Osteocyte (in vitro differentiated cells): ENCODE measurements at regions not wholly inside any gene's neighbourhood (a gene's known extent, or its start where the extent isn't known, plus 50 kb on each side); places are given as distances from the start of the nearest gene placed in this dataset.

ENCODE experiments used
- DNase-seq: peaks from one replicate; pipeline ENCODE4 v3.0.0; 2021; ENCODE audit warnings: mixed read lengths; ENCODE audit not compliant: unreplicated experiment; ENCODE audit errors: extremely low spot score
- H3K27ac Mint-ChIP-seq: one replicate; pipeline ENCODE4 v1.8.0; 2021; ENCODE audit warnings: mild to moderate bottlenecking, mixed read lengths; ENCODE audit not compliant: unreplicated experiment
- H3K27me3 Mint-ChIP-seq: one replicate; pipeline ENCODE4 v1.8.0; 2021; ENCODE audit warnings: mixed read lengths; ENCODE audit not compliant: unreplicated experiment
- H3K36me3 Mint-ChIP-seq: one replicate; pipeline ENCODE4 v1.8.0; 2021; ENCODE audit warnings: mixed read lengths; ENCODE audit not compliant: unreplicated experiment
- H3K4me1 Mint-ChIP-seq: one replicate; pipeline ENCODE4 v1.8.0; 2021; ENCODE audit warnings: mixed read lengths; ENCODE audit not compliant: unreplicated experiment
- H3K4me3 Mint-ChIP-seq: one replicate; pipeline ENCODE4 v1.8.0; 2021; ENCODE audit warnings: mild to moderate bottlenecking, moderate library complexity, mixed read lengths; ENCODE audit not compliant: unreplicated experiment
- H3K9me3 Mint-ChIP-seq: one replicate; pipeline ENCODE4 v1.8.0; 2021; ENCODE audit warnings: mixed read lengths; ENCODE audit not compliant: unreplicated experiment
- TF ChIP-seq, protein P1 (sequence below): fragments of 200-600 bp; sonication (generic); IDR thresholded peaks from 2 replicates; pipeline ENCODE4 v1.5.0; 2021; ENCODE audit warnings: antibody characterized with exemption, mild to moderate bottlenecking, moderate library complexity

DNA sequence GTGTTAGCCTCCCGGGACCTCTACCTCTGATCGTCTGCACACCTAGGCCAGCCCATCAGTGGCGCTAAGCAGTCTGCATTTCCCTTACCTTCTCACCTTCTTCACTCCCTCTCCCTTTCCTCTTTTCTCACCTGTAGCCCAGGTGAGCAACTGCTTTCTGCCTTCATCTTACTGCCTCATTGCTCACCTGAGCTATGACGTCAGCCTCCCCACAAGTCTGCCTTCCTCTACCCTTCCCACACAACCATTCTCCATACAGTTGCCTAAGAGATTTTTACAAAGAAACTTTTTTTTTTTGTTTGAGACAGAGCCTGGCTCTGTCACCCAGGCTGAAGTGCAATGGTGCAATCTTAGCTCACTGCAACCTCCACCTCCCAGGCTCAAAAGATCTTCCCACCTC is 136.3 kb downstream of the BCOR start:
- peaks cover 15% of the 10 kb centered on the region for H3K9me3 Mint-ChIP-seq
- no peaks in the 10 kb centered on the region for H3K27me3 Mint-ChIP-seq
- H3K27ac Mint-ChIP-seq: no peak overlapping the region
- TF ChIP-seq, protein P1, sequence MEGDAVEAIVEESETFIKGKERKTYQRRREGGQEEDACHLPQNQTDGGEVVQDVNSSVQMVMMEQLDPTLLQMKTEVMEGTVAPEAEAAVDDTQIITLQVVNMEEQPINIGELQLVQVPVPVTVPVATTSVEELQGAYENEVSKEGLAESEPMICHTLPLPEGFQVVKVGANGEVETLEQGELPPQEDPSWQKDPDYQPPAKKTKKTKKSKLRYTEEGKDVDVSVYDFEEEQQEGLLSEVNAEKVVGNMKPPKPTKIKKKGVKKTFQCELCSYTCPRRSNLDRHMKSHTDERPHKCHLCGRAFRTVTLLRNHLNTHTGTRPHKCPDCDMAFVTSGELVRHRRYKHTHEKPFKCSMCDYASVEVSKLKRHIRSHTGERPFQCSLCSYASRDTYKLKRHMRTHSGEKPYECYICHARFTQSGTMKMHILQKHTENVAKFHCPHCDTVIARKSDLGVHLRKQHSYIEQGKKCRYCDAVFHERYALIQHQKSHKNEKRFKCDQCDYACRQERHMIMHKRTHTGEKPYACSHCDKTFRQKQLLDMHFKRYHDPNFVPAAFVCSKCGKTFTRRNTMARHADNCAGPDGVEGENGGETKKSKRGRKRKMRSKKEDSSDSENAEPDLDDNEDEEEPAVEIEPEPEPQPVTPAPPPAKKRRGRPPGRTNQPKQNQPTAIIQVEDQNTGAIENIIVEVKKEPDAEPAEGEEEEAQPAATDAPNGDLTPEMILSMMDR: no peak
- H3K36me3 Mint-ChIP-seq: no peaks in the 10 kb centered on the region
- peaks cover 5% of the 10 kb centered on the region for H3K4me1 Mint-ChIP-seq
- no peak overlapping the region for H3K4me3 Mint-ChIP-seq
- DNase-seq: no peak

DNA sequence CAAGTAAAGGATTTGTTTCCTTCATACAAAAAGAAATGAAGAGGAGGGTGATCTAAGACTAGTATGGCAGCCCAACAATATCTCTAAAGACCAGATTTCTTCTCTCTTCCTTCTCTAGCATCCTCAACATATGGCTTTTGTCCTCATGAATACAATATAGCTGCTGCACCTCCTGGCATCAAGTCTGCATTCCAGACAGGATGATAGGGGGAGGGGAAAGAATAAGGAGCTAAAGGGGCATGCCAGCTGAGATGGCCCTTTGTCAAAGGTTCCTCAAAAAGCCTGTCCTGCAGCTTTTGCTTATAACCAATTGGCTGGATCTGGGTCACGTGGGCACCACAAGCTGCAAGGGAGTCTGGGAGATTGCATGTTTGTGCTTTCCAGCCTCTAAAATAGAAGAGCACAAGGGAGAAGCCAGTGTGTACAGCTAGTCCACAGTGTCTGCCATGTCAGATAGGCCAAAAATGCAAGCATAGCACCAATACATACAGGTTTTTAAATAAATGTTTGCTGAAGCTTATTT is 132.6 kb downstream of the BCOR start:
- Mint-ChIP-seq H3K9me3 (peaks cover 15% of the 10 kb centered on the region), H3K27me3 (no peaks in the 10 kb centered on the region), H3K4me3 (no peak overlapping the region), H3K4me1 (peaks cover 2% of the 10 kb centered on the region), H3K27ac (no peak overlapping the region), H3K36me3 (no peaks in the 10 kb centered on the region)
- DNase-seq: no peak
- TF ChIP-seq, protein P1: no peak

DNA sequence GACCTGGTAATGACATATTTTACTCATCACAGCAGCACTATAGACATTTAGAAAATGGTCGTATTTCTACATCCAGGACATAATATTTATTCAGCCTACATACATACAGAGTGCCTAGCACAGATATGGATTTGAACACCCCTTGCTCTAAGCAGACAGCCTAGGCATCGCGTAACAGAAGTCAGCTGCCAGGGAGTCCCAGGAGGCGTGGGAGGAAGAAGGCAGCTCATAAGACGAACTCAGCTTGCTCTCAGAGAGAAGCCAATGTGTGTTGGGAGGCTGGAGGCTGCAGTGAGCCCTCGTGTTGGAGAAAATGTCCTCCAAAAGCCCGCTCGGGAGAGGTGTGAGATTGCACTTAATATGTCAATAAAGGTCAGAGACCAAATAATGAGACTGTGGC is 131.6 kb downstream of the BCOR start:
- Mint-ChIP-seq H3K4me1 (peaks cover 2% of the 10 kb centered on the region), H3K27me3 (no peaks in the 10 kb centered on the region), H3K27ac (no peak overlapping the region), H3K9me3 (peaks cover 19% of the 10 kb centered on the region), H3K4me3 (no peak overlapping the region), H3K36me3 (no peaks in the 10 kb centered on the region)
- TF ChIP-seq, protein P1: no peak
- DNase-seq: no peak

DNA sequence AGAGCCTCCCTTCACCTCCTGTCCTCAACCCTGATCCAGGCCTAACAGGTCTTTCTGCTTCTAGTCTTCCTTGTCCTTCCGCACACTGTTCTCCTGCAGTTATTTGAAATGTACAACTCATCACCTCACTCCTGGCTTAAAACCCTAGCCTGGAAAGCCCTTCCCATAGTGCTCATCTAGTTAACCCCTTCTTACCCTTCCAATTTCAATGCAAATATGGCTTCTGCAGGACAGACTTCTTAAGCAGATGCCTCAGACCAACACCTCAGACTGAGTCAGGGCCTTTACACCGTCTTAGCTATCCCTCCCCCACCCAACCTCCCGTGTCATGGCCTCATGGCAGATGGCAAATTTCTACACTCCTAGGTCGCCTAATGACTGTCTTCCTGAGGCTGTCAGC is 130.4 kb downstream of the BCOR start:
- TF ChIP-seq, protein P1: no peak
- peaks cover 4% of the 10 kb centered on the region for H3K4me1 Mint-ChIP-seq
- no peaks in the 10 kb centered on the region for H3K36me3 Mint-ChIP-seq
- H3K27me3 Mint-ChIP-seq: no peaks in the 10 kb centered on the region
- no peak overlapping the region for H3K27ac Mint-ChIP-seq
- H3K4me3 Mint-ChIP-seq: no peak overlapping the region
- peaks cover 22% of the 10 kb centered on the region for H3K9me3 Mint-ChIP-seq
- no peak for DNase-seq

DNA sequence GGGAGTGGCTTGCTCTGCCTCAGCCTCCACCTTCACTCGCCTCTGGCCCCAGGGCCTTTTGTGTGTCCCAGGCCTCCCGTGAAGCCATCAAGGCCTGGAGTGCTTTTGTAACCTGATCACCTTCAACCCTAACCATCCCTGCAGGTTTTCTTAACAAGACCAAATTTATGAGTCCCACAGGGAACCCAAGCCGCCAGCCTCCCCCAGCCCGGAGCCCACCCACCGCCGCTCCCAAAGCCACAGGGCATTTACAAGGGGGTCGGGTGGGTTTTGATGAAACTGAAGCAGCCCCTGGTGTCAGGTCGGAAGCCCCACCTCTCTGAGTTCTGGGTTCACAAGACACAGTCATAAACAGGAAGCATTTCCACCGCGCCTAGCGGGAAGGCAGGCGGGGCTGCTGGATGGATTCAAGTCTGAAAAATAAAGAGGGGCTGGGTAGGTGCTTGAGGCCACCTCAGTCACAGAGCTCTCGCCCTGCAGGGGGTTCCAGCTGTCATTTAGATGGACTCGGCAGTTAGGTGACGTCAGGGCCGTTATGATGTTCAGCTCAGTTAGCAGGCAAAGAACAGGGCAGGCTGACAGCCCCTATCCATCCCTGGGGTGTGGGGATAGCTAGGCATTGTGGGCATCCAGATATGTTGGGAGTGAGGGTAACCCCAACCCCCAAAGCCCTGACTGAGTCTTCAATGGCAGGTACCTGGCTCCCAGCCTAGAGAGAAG is 128.5 kb downstream of the BCOR start:
- TF ChIP-seq, protein P1: no peak
- DNase-seq: no peak
- peaks cover 16% of the 10 kb centered on the region for H3K9me3 Mint-ChIP-seq
- H3K27me3 Mint-ChIP-seq: no peaks in the 10 kb centered on the region
- no peak overlapping the region for H3K27ac Mint-ChIP-seq
- no peaks in the 10 kb centered on the region for H3K36me3 Mint-ChIP-seq
- H3K4me1 Mint-ChIP-seq: peaks cover 10% of the 10 kb centered on the region
- H3K4me3 Mint-ChIP-seq: no peak overlapping the region
